ENCODE measurements at regions not wholly inside any gene's neighbourhood (a gene's known extent, or its start where the extent isn't known, plus 50 kb on each side); places are given as distances from the start of the nearest gene placed in this dataset.

- no peak overlapping the region for H2AFZ ChIP-seq (ENCODE audit: low read length)
- no peaks in the 10 kb centered on the region for H3K79me2 ChIP-seq (ENCODE audit: low read length)
- no peak overlapping the region for H3K4me3 ChIP-seq (ENCODE audit: low read length)
- DNase-seq: no peak
- H3K9me3 ChIP-seq (ENCODE audit: low read length): no peaks in the 10 kb centered on the region
- H3K4me2 ChIP-seq (ENCODE audit: low read depth, low read length, poor library complexity, severe bottlenecking): no peak overlapping the region
- H3K27me3 ChIP-seq (ENCODE audit: low read length): no peaks in the 10 kb centered on the region
- no peak overlapping the region for H3K27ac ChIP-seq (ENCODE audit: low read length)
- no peaks in the 10 kb centered on the region for H4K20me1 ChIP-seq (ENCODE audit: insufficient read depth, low read depth, low read length)
- no peaks in the 10 kb centered on the region for H3K4me1 ChIP-seq (ENCODE audit: low read length)
- H3K9ac ChIP-seq (ENCODE audit: low read length): no peak overlapping the region
- H3K36me3 ChIP-seq (ENCODE audit: insufficient read depth, low read length): no peaks in the 10 kb centered on the region
- H3K9me2 ChIP-seq (replicated peaks; ENCODE audit: insufficient read depth, low read length): no peaks in the 10 kb centered on the region
These were observed 183.9 kb upstream of the ST6GAL2 start for GRCh38 chr2:107069890-107070289.

- Histone ChIP-seq H3K27ac (ENCODE audit: low read length) (no peak overlapping the region), H3K27me3 (ENCODE audit: low read length) (no peaks in the 10 kb centered on the region), H3K9me2 (replicated peaks; ENCODE audit: insufficient read depth, low read length) (no peaks in the 10 kb centered on the region), H3K9ac (ENCODE audit: low read length) (no peak overlapping the region), H3K4me1 (ENCODE audit: low read length) (no peaks in the 10 kb centered on the region), H3K9me3 (ENCODE audit: low read length) (no peaks in the 10 kb centered on the region), H3K36me3 (ENCODE audit: insufficient read depth, low read length) (no peaks in the 10 kb centered on the region), H3K4me2 (ENCODE audit: low read depth, low read length, poor library complexity, severe bottlenecking) (no peak overlapping the region), H2AFZ (ENCODE audit: low read length) (peak overlapping the region; percentile 87; the same call in 1 of the 2 replicates), H3K4me3 (ENCODE audit: low read length) (no peak overlapping the region), H3K79me2 (ENCODE audit: low read length) (no peaks in the 10 kb centered on the region), H4K20me1 (ENCODE audit: insufficient read depth, low read depth, low read length) (no peaks in the 10 kb centered on the region)
- DNase-seq: no peak
These were observed 186.4 kb upstream of the ST6GAL2 start for GRCh38 chr2:107072150-107072940.

GRCh38 chr2:107078584-107078983 is 192.6 kb upstream of the ST6GAL2 start:
- no peaks in the 10 kb centered on the region for H3K79me2 ChIP-seq (ENCODE audit: low read length)
- H2AFZ ChIP-seq (ENCODE audit: low read length): no peak overlapping the region
- H3K36me3 ChIP-seq (ENCODE audit: insufficient read depth, low read length): no peaks in the 10 kb centered on the region
- H3K27ac ChIP-seq (ENCODE audit: low read length): no peak overlapping the region
- no peaks in the 10 kb centered on the region for H3K9me3 ChIP-seq (ENCODE audit: low read length)
- H3K4me3 ChIP-seq (ENCODE audit: low read length): no peak overlapping the region
- H3K27me3 ChIP-seq (ENCODE audit: low read length): no peaks in the 10 kb centered on the region
- H3K9me2 ChIP-seq (replicated peaks; ENCODE audit: insufficient read depth, low read length): no peaks in the 10 kb centered on the region
- no peaks in the 10 kb centered on the region for H3K4me1 ChIP-seq (ENCODE audit: low read length)
- DNase-seq: no peak
- no peaks in the 10 kb centered on the region for H4K20me1 ChIP-seq (ENCODE audit: insufficient read depth, low read depth, low read length)
- H3K4me2 ChIP-seq (ENCODE audit: low read depth, low read length, poor library complexity, severe bottlenecking): no peak overlapping the region
- H3K9ac ChIP-seq (ENCODE audit: low read length): no peak overlapping the region

GRCh38 chr2:107086497-107086896 is 200.5 kb upstream of the ST6GAL2 start:
- no peaks in the 10 kb centered on the region for H3K9me3 ChIP-seq (ENCODE audit: low read length)
- H2AFZ ChIP-seq (ENCODE audit: low read length): no peak overlapping the region
- no peaks in the 10 kb centered on the region for H3K79me2 ChIP-seq (ENCODE audit: low read length)
- no peaks in the 10 kb centered on the region for H3K4me1 ChIP-seq (ENCODE audit: low read length)
- H3K27ac ChIP-seq (ENCODE audit: low read length): no peak overlapping the region
- H4K20me1 ChIP-seq (ENCODE audit: insufficient read depth, low read depth, low read length): no peaks in the 10 kb centered on the region
- H3K4me3 ChIP-seq (ENCODE audit: low read length): no peak overlapping the region
- 0 out of 2 replicates have a peak, but pooled peaks cover 3% of the 10 kb centered on the region for H3K27me3 ChIP-seq (ENCODE audit: low read length)
- H3K9ac ChIP-seq (ENCODE audit: low read length): no peak overlapping the region
- no peaks in the 10 kb centered on the region for H3K9me2 ChIP-seq (replicated peaks; ENCODE audit: insufficient read depth, low read length)
- H3K4me2 ChIP-seq (ENCODE audit: low read depth, low read length, poor library complexity, severe bottlenecking): no peak overlapping the region
- no peaks in the 10 kb centered on the region for H3K36me3 ChIP-seq (ENCODE audit: insufficient read depth, low read length)
- no peak for DNase-seq

- no peak for DNase-seq
- Histone ChIP-seq H3K27me3 (ENCODE audit: low read length) (0 out of 2 replicates have a peak, but pooled peaks cover 3% of the 10 kb centered on the region), H3K4me3 (ENCODE audit: low read length) (no peak overlapping the region), H3K4me2 (ENCODE audit: low read depth, low read length, poor library complexity, severe bottlenecking) (no peak overlapping the region), H3K9ac (ENCODE audit: low read length) (no peak overlapping the region), H3K9me3 (ENCODE audit: low read length) (no peaks in the 10 kb centered on the region), H3K9me2 (replicated peaks; ENCODE audit: insufficient read depth, low read length) (no peaks in the 10 kb centered on the region), H4K20me1 (ENCODE audit: insufficient read depth, low read depth, low read length) (no peaks in the 10 kb centered on the region), H3K36me3 (ENCODE audit: insufficient read depth, low read length) (no peaks in the 10 kb centered on the region), H3K4me1 (ENCODE audit: low read length) (no peaks in the 10 kb centered on the region), H3K27ac (ENCODE audit: low read length) (no peak overlapping the region), H3K79me2 (ENCODE audit: low read length) (no peaks in the 10 kb centered on the region), H2AFZ (ENCODE audit: low read length) (no peak overlapping the region)
These were observed 202.2 kb upstream of the ST6GAL2 start for GRCh38 chr2:107088156-107088555.

- no peak for DNase-seq
These were observed 205.3 kb upstream of the ST6GAL2 start for GRCh38 chr2:107091163-107091864.

GRCh38 chr2:107093426-107093957 is 207.5 kb upstream of the ST6GAL2 start:
- Histone ChIP-seq H3K27ac (ENCODE audit: low read length) (no peak overlapping the region), H3K36me3 (ENCODE audit: insufficient read depth, low read length) (no peaks in the 10 kb centered on the region), H3K9ac (ENCODE audit: low read length) (no peak overlapping the region)

More at GRCh38 chr2:107091163-107091864, 205.3 kb upstream of the ST6GAL2 start:
- Histone ChIP-seq H3K9me3 (ENCODE audit: low read length) (no peaks in the 10 kb centered on the region), H3K4me1 (ENCODE audit: low read length) (no peaks in the 10 kb centered on the region), H3K27ac (ENCODE audit: low read length) (no peak overlapping the region), H3K79me2 (ENCODE audit: low read length) (no peaks in the 10 kb centered on the region), H3K9me2 (replicated peaks; ENCODE audit: insufficient read depth, low read length) (no peaks in the 10 kb centered on the region), H2AFZ (ENCODE audit: low read length) (no peak overlapping the region), H3K4me3 (ENCODE audit: low read length) (no peak overlapping the region), H3K27me3 (ENCODE audit: low read length) (peaks cover 3% of the 10 kb centered on the region; the same call in 1 of the 2 replicates), H3K9ac (ENCODE audit: low read length) (no peak overlapping the region), H4K20me1 (ENCODE audit: insufficient read depth, low read depth, low read length) (no peaks in the 10 kb centered on the region), H3K36me3 (ENCODE audit: insufficient read depth, low read length) (no peaks in the 10 kb centered on the region), H3K4me2 (ENCODE audit: low read depth, low read length, poor library complexity, severe bottlenecking) (no peak overlapping the region)

GRCh38 chr2:107094450-107094986 is 208.6 kb upstream of the ST6GAL2 start:
- H3K36me3 ChIP-seq (ENCODE audit: insufficient read depth, low read length): no peaks in the 10 kb centered on the region
- peaks cover 3% of the 10 kb centered on the region; the same call in 1 of the 2 replicates for H3K27me3 ChIP-seq (ENCODE audit: low read length)
- no peak overlapping the region for H3K4me3 ChIP-seq (ENCODE audit: low read length)
- H3K27ac ChIP-seq (ENCODE audit: low read length): no peak overlapping the region
- H3K9ac ChIP-seq (ENCODE audit: low read length): no peak overlapping the region
- no peaks in the 10 kb centered on the region for H3K79me2 ChIP-seq (ENCODE audit: low read length)
- no peaks in the 10 kb centered on the region for H4K20me1 ChIP-seq (ENCODE audit: insufficient read depth, low read depth, low read length)
- no peak overlapping the region for H2AFZ ChIP-seq (ENCODE audit: low read length)
- H3K4me1 ChIP-seq (ENCODE audit: low read length): peaks cover 7% of the 10 kb centered on the region; the same call in 1 of the 2 replicates
- no peaks in the 10 kb centered on the region for H3K9me3 ChIP-seq (ENCODE audit: low read length)
- H3K9me2 ChIP-seq (replicated peaks; ENCODE audit: insufficient read depth, low read length): no peaks in the 10 kb centered on the region
- H3K4me2 ChIP-seq (ENCODE audit: low read depth, low read length, poor library complexity, severe bottlenecking): no peak overlapping the region
- DNase-seq: no peak

More at GRCh38 chr2:107093426-107093957, 207.5 kb upstream of the ST6GAL2 start:
- Histone ChIP-seq H3K4me1 (ENCODE audit: low read length) (peaks cover 7% of the 10 kb centered on the region; the same call in 1 of the 2 replicates), H3K4me3 (ENCODE audit: low read length) (no peak overlapping the region), H3K9me2 (replicated peaks; ENCODE audit: insufficient read depth, low read length) (no peaks in the 10 kb centered on the region), H2AFZ (ENCODE audit: low read length) (no peak overlapping the region), H3K4me2 (ENCODE audit: low read depth, low read length, poor library complexity, severe bottlenecking) (no peak overlapping the region), H3K9me3 (ENCODE audit: low read length) (no peaks in the 10 kb centered on the region), H4K20me1 (ENCODE audit: insufficient read depth, low read depth, low read length) (no peaks in the 10 kb centered on the region), H3K27me3 (ENCODE audit: low read length) (peaks cover 3% of the 10 kb centered on the region; the same call in 1 of the 2 replicates), H3K79me2 (ENCODE audit: low read length) (no peaks in the 10 kb centered on the region)
- no peak for DNase-seq

Measured in Karpas-422 (cell line).